GM12875 (cell line): ENCODE measurements at regions not wholly inside any gene's neighbourhood (a gene's known extent, or its start where the extent isn't known, plus 50 kb on each side); places are given as distances from the start of the nearest gene placed in this dataset.
"Not testable (repeated sequence)": the region's sequence is repeated elsewhere in the genome, so short reads cannot be mapped to it uniquely, and the experiment has no call there.

Source experiments
- H3K4me3 ChIP-seq: one replicate; pipeline ENCODE4 v1.5.1; 2011; ENCODE audit warnings: low read depth, low read length, control low read depth
- TF ChIP-seq, protein P1 (sequence below): IDR thresholded peaks from 2 replicates; pipeline ENCODE4 v1.5.1; 2011; ENCODE audit warnings: low read depth, mild to moderate bottlenecking, control low read depth, inconsistent platforms, low read length, moderate library complexity, borderline replicate concordance; ENCODE audit not compliant: insufficient read depth

GRCh38 chr4:108415389-108415788, 205.0 kb upstream of the RPL34 start:
- TF ChIP-seq, protein P1, sequence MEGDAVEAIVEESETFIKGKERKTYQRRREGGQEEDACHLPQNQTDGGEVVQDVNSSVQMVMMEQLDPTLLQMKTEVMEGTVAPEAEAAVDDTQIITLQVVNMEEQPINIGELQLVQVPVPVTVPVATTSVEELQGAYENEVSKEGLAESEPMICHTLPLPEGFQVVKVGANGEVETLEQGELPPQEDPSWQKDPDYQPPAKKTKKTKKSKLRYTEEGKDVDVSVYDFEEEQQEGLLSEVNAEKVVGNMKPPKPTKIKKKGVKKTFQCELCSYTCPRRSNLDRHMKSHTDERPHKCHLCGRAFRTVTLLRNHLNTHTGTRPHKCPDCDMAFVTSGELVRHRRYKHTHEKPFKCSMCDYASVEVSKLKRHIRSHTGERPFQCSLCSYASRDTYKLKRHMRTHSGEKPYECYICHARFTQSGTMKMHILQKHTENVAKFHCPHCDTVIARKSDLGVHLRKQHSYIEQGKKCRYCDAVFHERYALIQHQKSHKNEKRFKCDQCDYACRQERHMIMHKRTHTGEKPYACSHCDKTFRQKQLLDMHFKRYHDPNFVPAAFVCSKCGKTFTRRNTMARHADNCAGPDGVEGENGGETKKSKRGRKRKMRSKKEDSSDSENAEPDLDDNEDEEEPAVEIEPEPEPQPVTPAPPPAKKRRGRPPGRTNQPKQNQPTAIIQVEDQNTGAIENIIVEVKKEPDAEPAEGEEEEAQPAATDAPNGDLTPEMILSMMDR = no peak
- no peak overlapping the region for H3K4me3 ChIP-seq

DNA sequence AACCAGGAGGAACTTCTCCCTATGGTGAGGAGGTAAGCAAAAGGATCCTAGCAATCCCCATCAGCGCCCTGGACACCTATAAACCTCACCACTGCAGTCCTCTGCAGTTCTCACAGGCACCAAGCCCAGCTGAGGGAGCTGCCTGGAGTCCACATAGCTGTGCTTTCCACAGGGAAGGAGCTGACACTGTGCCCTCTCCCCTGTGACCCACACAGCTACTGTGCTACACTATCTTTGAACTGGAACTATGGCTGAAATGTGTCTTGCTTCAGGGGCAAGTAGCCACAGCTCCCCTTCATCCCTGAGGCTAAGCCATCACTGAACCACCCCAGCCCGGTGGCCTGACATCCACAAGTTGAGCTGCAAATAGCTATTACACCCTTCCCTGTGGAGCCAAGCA, 208.5 kb upstream of the RPL34 start:
- TF ChIP-seq, protein P1 = no peak
- H3K4me3 ChIP-seq = no peak overlapping the region

DNA sequence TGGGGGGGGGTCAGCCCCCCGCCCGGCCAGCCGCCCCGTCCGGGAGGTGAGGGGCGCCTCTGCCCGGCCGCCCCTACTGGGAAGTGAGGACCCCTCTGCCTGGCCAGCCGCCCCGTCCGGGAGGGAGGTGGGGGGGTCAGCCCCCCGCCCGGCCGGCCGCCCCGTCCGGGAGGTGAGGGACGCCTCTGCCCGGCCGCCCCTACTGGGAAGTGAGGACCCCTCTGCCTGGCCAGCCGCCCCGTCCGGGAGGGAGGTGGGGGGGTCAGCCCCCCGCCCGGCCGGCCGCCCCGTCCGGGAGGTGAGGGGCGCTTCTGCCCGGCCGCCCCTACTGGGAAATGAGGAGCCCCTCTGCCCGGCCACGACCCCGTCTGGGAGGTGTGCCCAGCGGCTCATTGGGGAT, 210.7 kb upstream of the RPL34 start:
- H3K4me3 ChIP-seq = not testable (repeated sequence)

- H3K4me3 ChIP-seq = no peak overlapping the region
- TF ChIP-seq, protein P1 = no peak
These were observed 214.8 kb upstream of the RPL34 start for GRCh38 chr4:108405586-108405985.

GRCh38 chr4:108400309-108400708, 220.1 kb upstream of the RPL34 start:
- TF ChIP-seq, protein P1 = no peak
- H3K4me3 ChIP-seq = no peak overlapping the region

DNA sequence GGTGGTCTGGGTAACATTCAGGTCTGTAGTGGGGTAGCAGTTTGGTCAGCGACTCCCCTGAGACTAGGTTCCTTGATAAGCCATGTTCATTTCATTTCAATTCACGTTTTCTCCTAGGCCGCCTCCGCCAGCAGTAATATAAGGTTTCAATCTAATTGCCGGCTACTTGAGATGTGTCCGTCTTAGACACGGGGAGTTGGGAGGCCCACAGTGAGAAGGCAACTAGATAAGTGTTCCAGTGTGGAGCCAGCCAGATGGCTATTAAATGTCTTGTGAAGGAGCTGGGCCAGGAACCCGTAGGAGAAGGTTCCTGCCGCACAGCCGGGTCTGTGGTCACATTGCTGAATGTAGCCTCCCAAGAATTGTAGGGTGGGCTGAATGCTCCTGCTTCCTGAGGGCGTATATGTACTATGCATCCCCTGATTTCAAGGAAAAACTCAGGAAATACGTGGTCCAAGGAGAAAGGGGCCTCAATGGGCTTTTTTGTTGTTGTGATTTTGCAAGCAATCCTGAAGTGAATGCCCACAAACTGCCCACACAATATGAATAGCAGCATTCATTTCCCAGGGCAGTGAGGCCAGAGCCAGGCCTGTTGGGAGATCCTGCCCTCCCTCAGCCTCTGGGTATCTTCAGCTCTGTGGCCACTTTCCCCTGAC, 220.6 kb upstream of the RPL34 start:
- H3K4me3 ChIP-seq = no peak overlapping the region

GRCh38 chr4:108398836-108399235, 221.5 kb upstream of the RPL34 start:
- H3K4me3 ChIP-seq = no peak overlapping the region
- TF ChIP-seq, protein P1 = no peak

More for the DNA sequence above, 220.6 kb upstream of the RPL34 start:
- TF ChIP-seq, protein P1 = no peak
